HT-29 (cell line): ENCODE measurements at regions not wholly inside any gene's neighbourhood (a gene's known extent, or its start where the extent isn't known, plus 50 kb on each side); places are given as distances from the start of the nearest gene placed in this dataset.

Experiments
- DNase-seq: peaks from one replicate; pipeline ENCODE4 v3.0.0-alpha.2; 2015; ENCODE audit warnings: low spot score

DNA sequence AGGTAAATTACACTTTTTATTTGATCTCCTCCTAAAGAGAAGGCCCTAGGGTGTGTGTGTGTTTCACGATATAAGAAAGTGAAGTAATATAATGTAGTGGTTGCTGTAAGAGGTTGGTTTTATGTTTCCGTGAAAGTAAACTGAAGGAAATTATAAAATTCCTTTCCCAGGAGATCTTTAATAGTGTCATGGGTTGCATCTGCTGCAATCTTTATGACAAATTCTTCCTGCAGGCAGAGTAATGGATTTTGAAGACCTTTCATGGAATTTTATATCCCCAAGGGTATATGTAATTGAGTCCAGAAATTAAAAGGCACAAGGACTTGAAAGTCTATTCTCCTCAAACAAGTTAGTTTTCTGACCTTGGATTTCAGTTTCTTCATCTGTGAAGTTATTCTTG is 538.6 kb downstream of the ANKRD50 start:
- no peak for DNase-seq

DNA sequence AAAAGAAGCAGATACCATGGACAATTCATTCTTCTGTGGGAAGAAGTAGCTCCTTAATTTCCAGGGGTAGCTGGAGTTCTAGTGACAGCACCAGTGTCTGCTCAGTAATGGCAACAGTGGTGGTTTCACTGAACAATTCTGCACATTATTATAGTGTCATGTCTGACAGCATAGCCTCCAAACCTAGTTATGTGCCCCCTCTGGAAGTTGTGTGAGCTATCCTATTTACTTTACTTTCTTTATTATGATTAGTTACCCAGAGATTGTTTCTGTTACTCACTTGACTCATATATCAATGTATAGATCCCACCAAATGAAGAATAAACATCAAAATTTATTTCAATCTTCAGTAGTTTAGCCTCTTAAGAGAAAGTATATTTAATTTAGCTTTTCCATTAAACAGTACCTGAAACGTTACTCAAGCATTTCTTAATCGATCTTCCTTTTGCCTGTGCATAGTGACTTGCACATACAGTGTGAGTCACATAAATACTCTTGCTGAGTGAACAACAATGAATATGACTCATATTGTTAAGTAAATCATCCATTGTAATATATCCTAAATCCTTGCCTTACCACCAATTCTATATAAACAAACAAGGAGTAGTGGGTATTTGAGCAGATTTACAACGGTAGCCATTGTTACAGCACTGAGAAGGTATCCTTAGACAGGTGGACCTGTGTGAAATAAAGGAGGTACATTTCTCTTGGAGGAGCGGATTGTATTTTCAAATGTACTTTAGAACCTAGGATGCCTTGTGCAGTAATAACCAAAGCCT is 534.7 kb downstream of the ANKRD50 start:
- DNase-seq, result peak; percentile 61

DNA sequence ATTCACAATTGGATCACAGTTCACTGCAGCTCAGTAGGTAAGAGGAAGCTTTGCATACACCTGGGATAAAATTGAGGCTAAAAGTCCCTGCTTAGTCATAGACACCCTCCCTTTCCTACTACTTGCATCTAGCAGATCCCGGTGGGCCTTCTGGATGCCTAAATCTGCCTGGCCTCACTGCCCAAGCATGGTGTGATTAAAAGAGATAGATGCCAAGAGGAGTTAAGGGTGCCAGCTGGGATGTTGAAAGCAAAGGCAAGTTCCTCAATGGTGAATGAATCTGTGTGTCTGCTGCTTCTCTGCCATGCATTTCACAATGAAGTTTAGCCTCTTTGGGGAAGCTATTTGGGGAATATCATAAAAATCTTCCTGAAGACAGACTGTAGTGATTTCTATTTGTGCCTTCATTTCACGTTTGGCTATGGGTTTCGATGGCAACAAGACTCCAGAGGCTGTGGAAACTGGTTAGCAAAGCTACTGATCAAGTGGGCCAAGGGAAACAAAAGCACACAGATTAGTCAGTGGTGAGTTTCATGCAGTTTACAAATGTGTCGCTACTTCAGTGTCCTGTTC is 534.0 kb downstream of the ANKRD50 start:
- no peak for DNase-seq

DNA sequence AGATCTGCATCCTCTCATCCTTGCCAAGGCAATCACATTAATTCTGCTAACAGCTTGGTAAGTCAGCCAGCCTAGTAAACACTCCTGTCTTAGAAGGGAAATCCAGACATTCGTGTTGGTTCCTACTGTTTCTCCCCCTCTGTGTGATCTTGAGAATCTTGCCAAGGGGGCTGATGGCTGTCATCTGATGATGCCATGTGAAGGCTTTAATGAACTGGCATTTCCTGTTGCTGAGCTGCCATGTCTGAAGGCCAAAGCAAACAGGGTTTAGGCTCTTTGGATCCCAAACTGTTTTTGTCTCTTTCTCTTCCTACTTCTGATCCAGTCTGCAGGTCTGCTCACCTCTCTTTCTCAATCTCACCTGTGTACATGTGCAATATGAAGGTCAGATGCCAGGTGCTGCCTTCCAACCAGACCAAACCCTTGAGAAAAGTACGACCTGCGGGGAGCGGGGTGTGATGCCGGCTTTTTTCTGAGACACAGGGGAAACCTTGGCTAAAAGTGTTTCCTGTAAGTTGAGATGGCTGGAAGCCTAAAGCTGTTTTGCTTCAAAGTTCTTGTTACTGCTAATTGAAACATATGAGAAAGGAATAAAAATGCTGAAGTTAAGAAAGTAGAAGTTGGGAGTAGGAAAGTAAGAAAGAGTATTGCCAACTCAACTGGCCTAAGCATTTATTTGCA is 532.9 kb downstream of the ANKRD50 start:
- DNase-seq, result no peak

DNA sequence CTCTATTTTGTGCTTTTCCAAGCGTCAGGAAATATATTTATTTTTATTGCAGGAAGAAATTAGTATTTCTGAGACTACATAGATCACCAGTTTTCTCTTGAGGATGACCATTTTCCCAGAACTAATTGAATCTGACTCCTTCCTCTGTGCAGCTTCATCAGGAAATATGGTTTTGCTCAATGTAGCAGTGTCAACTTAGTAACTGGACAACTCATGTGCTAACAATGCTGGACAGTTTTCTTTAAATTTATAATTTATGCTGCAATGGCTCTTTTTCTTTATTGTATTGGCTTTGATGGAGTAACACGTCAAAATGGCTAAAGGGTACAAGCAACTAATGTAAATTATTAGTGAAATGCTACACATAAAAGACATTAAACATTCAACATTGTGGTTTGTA is 531.5 kb downstream of the ANKRD50 start:
- DNase-seq, result no peak

DNA sequence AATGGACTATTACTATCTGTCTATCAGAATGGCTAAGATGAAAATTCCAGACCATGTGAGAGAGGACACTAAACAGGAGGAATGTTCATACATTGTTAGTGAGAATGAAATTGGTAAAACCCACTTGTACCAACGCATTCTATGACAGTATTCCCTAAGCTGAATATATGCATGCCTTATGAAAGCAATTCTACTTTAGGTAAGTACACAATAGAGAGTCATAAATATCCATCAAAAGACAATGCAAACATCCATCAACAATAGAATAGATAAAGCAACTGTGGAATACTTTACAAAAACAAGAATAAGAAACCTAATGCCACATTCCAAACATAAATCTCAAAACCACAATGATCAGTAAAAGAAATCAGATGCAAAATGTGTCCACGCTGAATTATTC is 529.3 kb downstream of the ANKRD50 start:
- DNase-seq, result no peak

DNA sequence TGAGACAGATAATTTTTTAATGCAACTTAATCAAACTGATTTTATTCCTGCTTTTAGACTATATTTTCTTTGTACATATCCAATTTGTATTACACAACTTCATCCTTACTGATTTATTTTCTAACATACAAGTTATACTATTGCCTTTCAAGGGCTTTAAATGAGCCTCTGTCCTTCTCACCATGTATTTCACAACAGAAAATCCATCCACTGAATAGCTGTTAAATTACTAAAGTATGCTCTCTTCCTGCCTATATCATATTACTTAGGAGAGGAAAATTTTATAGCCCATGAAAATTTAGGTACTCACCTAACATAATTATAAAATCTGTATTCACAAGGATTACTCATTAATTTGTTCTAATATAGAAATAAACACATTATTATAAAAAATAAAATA is 528.6 kb downstream of the ANKRD50 start:
- DNase-seq, result no peak

DNA sequence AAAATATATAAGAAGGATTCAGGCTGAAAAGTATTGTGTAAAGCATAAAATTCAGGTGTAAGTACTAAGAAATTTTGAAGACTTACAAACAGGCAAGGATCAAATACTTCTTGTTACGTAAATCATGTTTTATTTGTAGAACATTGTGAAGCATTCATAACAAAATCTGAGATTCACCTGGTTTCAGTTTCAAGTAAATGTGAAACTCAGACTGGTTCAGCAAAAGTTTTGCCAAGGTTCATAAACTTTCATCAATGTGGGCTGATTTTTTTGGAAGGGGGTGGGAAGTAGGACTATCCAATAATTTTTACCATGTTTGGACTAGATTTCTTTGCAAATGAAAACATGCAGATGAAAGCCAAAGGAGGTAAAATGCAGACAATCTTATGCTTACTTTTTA is 527.7 kb downstream of the ANKRD50 start:
- no peak for DNase-seq

DNA sequence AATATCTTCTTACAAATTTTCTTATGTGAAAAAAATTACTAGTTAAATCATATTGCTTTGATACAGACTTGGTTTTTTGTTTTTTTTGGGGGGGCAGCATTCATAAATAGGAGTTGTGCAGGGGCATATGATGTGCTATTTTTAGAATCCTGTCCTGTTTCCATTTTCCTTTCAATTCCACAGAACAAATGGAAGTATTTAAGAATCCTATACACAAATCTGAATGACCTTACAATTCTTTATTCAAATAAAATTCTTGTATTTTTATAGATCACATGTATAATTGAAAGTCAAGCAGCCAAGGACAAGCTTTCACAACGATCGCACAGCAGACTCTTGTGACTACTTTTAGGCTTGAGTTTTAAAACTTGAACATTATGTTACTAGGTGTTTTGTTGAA is 523.9 kb downstream of the ANKRD50 start:
- DNase-seq, result no peak

DNA sequence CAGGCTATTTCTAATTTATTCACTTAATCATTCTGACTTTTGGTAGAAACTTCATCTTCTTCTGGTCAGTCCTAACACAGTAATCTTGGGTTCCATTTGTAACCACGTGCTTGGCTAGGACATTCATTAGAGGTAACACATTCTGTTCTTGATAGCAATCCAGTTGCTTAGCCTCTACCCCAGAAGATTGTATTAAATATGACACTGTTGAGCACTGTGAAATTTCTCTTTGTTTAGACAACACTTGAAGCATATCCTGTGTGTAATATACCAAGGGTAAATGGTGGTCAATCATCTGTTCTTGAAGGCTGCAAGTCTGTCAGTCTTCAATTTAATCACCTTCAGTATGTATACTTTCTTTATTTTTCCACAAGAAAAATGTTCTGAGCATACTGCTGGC is 523.0 kb downstream of the ANKRD50 start:
- no peak for DNase-seq

DNA sequence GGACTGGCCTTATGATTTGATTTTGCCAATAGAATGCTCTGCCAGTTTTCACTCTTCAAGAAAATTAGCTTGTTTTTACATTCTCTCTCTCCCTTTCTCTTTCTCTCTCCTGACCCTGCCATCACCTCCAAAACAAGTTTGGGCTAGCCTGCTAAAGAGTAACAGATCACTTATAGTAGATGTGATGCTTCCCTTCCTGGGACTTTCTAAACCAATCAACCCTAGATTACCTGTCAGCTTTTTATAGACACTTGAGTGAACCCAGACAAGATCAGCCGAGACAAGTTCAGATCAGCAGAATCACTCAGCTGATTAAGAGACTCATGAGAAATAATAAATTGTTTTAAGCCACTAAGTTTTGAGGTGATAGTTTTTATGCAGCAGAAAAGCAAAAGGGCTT is 521.2 kb downstream of the ANKRD50 start:
- DNase-seq, result no peak

DNA sequence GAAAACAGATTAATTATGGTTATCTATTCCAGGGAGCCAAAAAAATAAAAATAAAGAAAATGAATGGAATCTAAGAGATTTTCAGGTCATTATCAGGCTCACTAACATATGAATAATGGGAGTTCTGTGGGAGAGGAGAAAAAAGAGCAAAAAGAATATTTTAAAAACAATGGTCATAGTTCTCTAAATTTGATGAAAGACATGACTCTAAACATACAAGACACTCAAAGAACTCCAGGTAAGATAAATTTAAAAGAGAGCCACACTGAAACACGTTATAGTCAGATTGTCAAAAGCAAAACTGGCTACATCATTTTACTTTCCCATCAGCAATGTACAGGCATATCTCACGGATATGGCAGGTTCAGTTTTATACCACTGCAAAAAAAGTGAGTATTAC is 520.0 kb downstream of the ANKRD50 start:
- no peak for DNase-seq

DNA sequence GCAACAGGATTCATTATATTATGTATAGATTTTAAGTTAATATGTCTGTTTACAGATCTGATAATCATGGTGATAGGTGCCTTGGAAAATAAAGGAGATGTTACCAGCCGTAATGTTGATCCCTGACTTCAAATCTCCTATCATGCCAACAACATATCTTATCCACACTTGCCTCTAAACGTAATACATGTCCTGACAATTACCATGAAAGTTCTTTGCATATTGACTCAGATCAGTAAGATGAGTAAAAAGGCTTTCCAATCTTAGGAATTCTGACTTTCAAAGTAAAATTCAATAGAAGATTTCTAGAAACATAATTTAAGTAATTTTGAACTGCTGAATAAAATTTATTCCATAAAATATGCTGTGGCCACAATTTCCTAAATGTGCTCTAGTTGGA is 513.3 kb downstream of the ANKRD50 start:
- no peak for DNase-seq

DNA sequence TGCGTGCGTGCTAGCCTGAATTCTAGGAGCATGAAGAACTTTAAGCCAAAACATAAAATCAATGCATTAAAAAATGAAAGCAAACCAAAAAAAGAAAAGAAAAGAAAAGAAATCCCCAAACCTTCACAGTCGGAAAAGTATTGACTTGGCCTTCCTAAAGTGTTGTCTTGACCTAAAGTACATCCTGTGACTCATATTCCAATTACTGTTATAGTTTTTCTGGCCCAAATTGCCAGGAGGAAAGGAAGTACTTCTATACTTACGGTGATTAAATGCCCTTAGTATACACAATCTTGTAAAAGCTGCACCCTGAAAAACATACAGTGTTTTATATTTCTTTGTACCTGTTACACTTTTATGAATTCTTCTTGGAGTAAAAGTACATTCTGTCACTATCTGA is 512.8 kb downstream of the ANKRD50 start:
- no peak for DNase-seq

DNA sequence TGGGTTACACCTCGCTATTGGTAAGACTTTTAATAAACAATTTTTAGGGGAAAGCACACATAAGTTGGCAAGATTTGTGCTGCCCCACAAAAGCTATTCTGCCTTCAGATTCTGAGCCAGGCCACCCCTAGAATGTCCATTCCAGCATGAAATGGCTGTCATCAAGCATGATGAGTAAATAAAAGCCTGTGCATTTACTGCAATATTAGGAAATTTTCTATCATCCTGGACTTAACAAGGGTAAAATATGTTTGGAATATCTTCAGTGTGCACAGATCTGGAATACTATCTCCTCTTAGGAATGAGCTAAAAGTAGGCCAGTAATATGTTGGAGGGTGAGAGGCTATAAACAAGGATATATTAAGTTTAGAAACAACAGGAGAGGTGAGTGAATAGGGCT is 510.9 kb downstream of the ANKRD50 start:
- DNase-seq, result no peak

DNA sequence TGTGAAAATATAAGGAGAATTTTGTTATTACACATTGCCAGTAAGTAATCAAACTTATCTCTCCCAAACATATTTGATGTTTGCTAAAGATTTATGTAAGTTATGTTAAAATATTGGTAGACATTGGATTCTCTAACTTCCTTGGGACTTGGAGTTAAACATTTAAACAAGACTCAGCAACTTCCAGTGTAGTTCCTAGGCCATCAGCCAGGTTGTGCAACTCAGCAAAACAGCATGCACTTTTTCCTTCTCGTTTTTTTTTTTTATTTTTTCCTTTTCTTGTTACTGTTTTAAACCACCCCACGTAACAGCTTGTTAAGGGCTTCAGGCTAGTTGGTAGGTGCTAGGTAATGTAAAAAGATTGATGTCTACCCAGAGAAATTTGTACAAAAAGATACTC is 510.4 kb downstream of the ANKRD50 start:
- DNase-seq, result no peak

DNA sequence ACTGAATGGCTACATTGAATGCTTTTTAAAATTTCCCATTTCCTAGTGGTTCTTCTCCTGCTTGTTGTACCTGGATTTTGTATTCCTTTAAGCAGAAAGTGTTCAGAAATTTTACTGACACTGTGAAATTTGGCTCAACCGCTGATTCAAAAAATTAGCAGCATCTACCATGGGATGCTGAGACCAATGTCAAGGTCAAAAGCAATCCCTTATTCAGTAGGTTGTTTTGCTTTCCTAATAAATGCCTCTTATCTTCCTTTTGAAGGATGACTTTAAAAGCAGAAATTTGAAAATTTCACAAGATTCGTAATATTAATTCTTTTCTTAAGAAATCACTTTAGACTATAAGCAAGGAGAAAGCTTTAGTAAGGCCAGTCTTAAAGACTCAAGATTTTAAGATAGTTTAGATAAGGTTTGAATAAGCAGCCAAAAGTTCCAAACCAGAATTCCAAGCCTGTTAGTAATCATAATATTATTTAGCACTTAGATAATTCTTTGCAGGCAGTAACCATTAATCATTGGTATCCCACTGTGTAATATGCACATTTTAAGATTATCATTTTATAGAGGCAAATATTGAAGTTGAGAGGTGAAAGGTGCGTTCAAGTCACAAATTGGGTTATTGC is 508.8 kb downstream of the ANKRD50 start:
- DNase-seq, result no peak

DNA sequence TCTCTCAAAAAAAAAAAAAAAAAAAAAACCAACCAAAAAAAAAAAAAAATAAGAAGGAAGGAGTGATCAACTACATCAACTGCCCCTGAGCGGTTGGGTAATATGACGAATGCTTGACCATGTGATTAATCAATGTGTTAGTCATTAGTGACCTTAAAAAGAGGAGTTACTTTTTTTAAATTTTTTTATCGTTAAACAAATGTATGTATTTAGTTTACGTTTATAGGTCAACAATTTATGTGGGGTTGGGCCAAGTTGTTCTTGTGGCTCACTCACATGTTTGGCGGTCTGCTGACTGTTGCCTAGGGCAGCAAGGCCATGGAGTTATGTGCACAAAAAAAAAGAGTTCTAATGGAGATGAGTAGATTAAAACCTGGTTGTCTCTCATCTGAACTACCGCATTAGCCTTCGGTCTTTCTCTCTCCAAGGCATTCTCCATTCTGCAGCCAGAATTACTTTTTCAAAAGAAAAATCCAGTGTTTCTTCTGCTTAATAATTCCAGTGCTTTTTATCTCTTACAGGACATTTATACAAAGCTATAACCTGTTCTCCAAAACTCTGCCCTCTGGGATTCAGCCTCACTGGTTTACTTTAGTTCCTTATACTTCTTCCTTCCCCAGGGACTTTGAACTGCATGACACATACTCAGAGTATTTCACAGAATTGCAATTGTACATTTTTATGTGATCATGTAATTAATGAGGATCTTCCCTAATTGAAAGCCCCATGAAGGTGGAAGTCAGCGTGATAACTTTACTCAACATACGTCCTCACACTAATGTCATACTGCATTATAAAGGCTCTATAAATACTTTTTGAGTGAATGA is 505.5 kb downstream of the ANKRD50 start:
- DNase-seq, result peak; percentile 92

DNA sequence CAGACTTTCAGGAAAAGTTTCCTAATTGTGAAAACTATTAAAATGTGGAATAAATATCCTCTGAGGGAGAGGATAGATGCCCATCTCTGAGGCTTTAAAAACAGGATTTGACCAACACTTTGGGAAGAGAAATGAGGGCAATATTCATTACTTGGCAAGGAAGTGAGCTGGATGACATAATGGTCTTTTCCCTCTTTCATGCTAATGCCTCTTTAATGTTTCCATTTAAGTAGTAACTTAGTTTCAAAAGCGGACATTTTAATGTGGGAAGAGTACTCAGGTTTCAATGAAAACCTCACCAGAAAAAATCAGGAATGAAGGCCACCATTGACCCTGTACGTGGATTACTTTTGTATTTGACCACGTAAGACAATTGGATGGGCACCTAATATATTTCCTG is 503.3 kb downstream of the ANKRD50 start:
- DNase-seq, result no peak

DNA sequence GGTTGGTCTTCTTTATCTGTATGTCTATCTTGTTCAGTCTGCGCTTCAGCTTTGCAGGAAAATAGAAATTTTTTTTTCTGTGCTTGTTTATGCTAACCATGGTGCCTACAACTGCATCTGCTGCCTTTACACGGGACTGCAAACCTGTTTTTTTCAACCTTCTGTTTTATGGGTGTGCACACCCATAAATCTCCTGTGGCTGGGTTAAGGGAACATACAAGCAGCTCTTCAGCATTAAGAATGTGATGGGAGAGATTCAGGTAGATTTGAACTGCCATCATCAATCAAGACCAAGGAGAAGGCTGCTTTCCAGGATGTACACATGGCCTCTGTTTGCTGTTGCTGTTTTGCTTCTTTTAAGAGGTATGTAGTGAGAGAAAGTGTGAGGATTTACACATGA is 502.9 kb downstream of the ANKRD50 start:
- no peak for DNase-seq

DNA sequence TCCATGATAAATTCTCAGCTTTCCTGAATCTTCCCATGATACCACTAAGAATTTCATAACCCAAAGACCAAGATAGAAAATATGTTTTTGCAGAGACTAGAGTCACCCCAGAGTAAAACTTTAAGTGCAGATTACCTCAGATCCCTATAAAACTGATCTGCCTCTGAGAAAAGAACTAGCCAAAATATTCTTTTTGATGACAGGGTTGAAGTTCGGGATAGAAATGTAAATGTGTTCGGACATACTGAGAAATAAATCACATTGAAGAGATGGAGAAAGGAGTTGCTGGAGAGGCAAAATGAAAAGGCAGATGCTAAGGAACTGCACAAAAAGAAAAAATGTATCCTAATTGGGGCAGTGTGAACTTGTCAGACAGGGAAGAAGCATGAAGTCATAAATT is 501.8 kb downstream of the ANKRD50 start:
- no peak for DNase-seq
